Chondrocyte (in vitro differentiated cells): ENCODE measurements at regions not wholly inside any gene's neighbourhood (a gene's known extent, or its start where the extent isn't known, plus 50 kb on each side); places are given as distances from the start of the nearest gene placed in this dataset.

Experiments
- DNase-seq: peaks from one replicate; pipeline ENCODE4 v3.0.0; 2021; ENCODE audit warnings: mixed read lengths, low spot score
- H3K27ac Mint-ChIP-seq: one replicate; pipeline ENCODE4 v1.8.0; 2021; ENCODE audit warnings: mild to moderate bottlenecking, moderate library complexity, mixed read lengths; ENCODE audit not compliant: unreplicated experiment
- H3K27me3 Mint-ChIP-seq: 2 replicates; pipeline ENCODE4 v1.8.0; 2021; ENCODE audit warnings: low read depth, mixed read lengths
- H3K36me3 Mint-ChIP-seq: 2 replicates; pipeline ENCODE4 v1.8.0; 2021; ENCODE audit warnings: low read depth, mixed read lengths
- H3K4me1 Mint-ChIP-seq: 2 replicates; pipeline ENCODE4 v1.8.0; 2021; ENCODE audit warnings: low read depth, mild to moderate bottlenecking, mixed read lengths
- H3K4me3 Mint-ChIP-seq: one replicate; pipeline ENCODE4 v1.8.0; 2021; ENCODE audit warnings: mild to moderate bottlenecking, moderate library complexity, mixed read lengths; ENCODE audit not compliant: unreplicated experiment
- H3K9me3 Mint-ChIP-seq: 2 replicates; pipeline ENCODE4 v1.8.0; 2021; ENCODE audit warnings: low read depth, mixed read lengths
- TF ChIP-seq, protein P1 (sequence below): fragments of 200-600 bp; sonication (generic); IDR thresholded peaks from 2 replicates; pipeline ENCODE4 v1.5.0; 2021; ENCODE audit warnings: antibody characterized with exemption, mild to moderate bottlenecking, moderate library complexity

DNA sequence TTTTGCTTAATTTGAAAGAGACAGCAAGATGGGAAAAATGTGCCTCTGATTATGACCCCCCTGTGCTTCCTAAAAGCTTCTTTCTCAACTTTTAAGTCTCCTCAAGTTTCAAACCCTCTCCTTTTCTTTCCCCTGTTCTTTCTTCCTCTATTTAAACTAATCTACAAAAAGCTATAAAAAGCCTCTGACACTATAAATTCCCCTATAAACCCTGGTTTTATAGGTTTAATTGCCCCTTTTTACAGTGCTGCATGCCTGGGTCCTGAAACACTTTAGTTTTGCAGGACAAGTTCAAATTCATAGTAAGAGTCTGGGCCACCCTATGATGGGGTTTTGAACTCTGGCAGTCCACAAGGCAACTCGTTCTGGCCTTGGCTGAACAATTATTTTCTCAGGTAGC lies 510.9 kb upstream of the TBX3 start:
- TF ChIP-seq, protein P1, sequence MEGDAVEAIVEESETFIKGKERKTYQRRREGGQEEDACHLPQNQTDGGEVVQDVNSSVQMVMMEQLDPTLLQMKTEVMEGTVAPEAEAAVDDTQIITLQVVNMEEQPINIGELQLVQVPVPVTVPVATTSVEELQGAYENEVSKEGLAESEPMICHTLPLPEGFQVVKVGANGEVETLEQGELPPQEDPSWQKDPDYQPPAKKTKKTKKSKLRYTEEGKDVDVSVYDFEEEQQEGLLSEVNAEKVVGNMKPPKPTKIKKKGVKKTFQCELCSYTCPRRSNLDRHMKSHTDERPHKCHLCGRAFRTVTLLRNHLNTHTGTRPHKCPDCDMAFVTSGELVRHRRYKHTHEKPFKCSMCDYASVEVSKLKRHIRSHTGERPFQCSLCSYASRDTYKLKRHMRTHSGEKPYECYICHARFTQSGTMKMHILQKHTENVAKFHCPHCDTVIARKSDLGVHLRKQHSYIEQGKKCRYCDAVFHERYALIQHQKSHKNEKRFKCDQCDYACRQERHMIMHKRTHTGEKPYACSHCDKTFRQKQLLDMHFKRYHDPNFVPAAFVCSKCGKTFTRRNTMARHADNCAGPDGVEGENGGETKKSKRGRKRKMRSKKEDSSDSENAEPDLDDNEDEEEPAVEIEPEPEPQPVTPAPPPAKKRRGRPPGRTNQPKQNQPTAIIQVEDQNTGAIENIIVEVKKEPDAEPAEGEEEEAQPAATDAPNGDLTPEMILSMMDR = no peak
- H3K9me3 Mint-ChIP-seq = peaks cover 4% of the 10 kb centered on the region

DNA sequence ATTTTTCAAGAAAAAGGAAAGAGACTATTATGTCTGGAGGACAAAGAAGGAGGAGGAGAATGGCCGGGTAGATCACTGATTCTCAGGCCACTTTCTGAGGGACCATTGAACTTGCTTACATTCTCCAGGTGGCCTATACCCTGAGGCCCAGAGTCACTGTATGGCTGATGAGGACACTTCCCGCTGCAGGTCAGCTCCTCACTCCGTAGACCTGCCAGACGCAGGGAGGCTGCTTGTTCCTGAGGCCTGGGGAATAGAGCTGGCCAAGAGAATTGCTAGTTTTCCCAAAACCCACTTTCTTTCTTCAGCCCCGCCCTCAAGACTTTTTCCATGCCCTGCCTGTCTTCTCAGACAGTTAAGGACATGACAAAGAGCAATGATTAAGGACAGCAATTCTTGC lies 510.5 kb upstream of the TBX3 start:
- Mint-ChIP-seq H3K4me3 (no peak overlapping the region), H3K27me3 (no peaks in the 10 kb centered on the region), H3K27ac (no peak overlapping the region), H3K36me3 (no peaks in the 10 kb centered on the region), H3K4me1 (no peaks in the 10 kb centered on the region), H3K9me3 (peaks cover 4% of the 10 kb centered on the region)
- TF ChIP-seq, protein P1 = no peak
- no peak for DNase-seq

More for the DNA sequence above, 510.9 kb upstream of the TBX3 start:
- no peaks in the 10 kb centered on the region for H3K4me1 Mint-ChIP-seq
- H3K4me3 Mint-ChIP-seq = no peak overlapping the region
- no peak overlapping the region for H3K27ac Mint-ChIP-seq
- no peaks in the 10 kb centered on the region for H3K27me3 Mint-ChIP-seq
- no peak for DNase-seq
- H3K36me3 Mint-ChIP-seq = no peaks in the 10 kb centered on the region

DNA sequence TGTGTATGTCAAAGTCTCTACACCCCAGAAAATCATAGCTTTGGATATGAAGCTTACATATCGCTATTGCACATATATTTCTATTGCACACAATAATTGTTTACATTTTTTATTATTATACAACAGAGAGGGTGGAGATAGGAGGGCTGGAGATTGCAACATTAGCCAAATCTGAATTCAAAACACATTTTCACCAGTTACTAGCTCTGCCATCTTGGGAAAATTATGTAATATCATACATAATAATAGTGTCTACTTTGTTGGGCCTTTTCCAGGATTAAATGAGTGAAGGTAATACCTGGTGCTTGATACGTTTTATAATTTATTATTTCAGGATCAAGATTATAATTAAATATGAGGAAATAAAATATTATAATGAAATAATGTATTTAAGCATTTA lies 507.4 kb upstream of the TBX3 start:
- peaks cover 4% of the 10 kb centered on the region for H3K9me3 Mint-ChIP-seq

DNA sequence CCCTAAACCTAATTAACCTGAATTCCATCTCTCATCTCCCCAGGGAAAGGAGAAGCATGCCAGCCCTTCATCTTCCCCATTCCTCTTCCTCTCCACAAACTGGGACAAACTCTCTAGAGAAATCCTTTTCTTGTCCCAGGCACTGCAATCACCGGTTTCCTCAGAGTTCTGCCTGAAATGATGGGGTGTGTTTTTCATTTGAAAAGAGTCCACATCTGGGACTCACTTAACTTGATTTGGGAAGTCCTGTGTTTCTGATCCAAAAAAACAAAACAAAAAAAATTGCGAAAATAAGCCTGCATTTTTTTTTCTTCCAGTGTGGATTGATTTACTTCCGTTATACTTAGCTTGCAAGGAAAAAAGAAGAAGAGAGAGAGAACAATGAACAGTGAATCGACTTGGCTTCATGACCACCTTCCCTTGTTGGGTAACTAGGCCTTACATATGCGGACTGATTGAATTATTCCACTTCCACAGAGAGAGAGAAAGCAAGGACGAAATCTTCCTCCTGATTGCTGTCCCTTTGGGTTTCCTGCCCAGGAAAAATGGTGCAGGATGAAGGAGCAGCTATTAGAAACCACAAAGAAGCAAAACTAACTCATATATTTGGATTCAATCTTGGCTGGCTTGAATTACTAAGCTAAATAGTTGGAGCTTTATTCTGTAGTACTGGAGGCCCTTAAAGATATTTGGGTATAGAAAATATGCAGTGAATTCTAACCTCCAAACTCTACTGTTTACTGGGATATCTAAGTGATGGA lies 506.2 kb upstream of the TBX3 start:
- TF ChIP-seq, protein P1 = no peak
- DNase-seq = no peak
- Mint-ChIP-seq H3K27me3 (no peaks in the 10 kb centered on the region), H3K4me3 (no peak overlapping the region), H3K9me3 (peaks cover 9% of the 10 kb centered on the region), H3K27ac (no peak overlapping the region), H3K36me3 (no peaks in the 10 kb centered on the region), H3K4me1 (no peaks in the 10 kb centered on the region)

More for the DNA sequence above, 507.4 kb upstream of the TBX3 start:
- Mint-ChIP-seq H3K27ac (no peak overlapping the region), H3K27me3 (no peaks in the 10 kb centered on the region), H3K36me3 (no peaks in the 10 kb centered on the region), H3K4me3 (no peak overlapping the region), H3K4me1 (no peaks in the 10 kb centered on the region)
- TF ChIP-seq, protein P1 = no peak
- no peak for DNase-seq

DNA sequence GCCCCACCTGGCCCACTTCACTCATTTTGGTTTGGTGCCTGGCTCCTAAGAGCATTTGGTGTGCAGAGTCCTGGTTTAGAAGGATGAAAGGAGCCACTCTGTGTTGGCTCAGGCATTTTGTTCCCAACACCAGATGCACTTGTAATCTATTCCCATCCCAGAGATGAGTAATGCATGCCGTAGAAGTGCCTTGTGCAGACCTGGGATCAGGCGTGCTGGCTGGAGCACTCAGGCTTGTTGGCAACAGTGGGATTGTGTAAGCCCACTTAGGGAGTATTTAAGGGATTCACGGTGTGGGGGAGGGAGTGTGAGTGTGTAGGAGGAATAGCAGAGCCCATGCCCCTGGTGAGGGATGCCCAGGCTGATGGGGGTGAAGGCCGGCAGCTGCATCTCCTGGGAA lies 501.5 kb upstream of the TBX3 start:
- H3K27me3 Mint-ChIP-seq = no peaks in the 10 kb centered on the region
- no peaks in the 10 kb centered on the region for H3K4me1 Mint-ChIP-seq
- peaks cover 14% of the 10 kb centered on the region for H3K9me3 Mint-ChIP-seq
- H3K4me3 Mint-ChIP-seq = no peak overlapping the region
- no peak overlapping the region for H3K27ac Mint-ChIP-seq
- DNase-seq = no peak
- H3K36me3 Mint-ChIP-seq = no peaks in the 10 kb centered on the region
- TF ChIP-seq, protein P1 = no peak
